GM12864 (cell line): ENCODE measurements at regions not wholly inside any gene's neighbourhood (a gene's known extent, or its start where the extent isn't known, plus 50 kb on each side); places are given as distances from the start of the nearest gene placed in this dataset.

Source experiments
- DNase-seq: peaks from one replicate; pipeline ENCODE4 v3.0.0-alpha.2; 2011; ENCODE audit warnings: low read depth
- H3K4me3 ChIP-seq: 2 replicates; pipeline ENCODE4 v1.5.1; 2011; ENCODE audit warnings: mild to moderate bottlenecking, low read depth, low read length, control low read depth
- TF ChIP-seq, protein P1 (sequence below): IDR thresholded peaks from 2 replicates; pipeline ENCODE4 v1.5.1; 2011; ENCODE audit warnings: low read depth, mild to moderate bottlenecking, moderate library complexity, low read length, control low read depth, inconsistent platforms; ENCODE audit errors: missing control alignments

DNA sequence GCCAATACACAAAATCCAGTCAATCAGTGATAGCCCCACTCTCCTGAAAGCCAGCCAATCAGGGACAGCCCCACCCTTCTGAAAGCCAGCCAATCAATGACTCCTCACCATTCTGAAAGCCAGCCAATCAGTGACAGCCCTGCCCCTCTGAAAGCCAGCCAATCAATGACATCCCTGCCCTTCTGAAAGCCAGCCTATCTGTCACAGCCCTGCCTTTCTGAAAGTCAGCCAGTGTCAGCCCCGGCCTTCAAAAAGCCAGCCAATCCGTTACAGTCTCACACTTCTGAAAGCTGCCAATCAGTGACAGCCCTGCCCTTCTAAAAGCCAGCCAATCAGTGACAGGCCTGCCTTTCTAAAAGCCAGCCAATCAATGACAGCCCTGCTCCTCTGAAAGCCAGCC, 95.9 kb upstream of the HDAC4 start:
- DNase-seq, result no peak
- TF ChIP-seq, protein P1, sequence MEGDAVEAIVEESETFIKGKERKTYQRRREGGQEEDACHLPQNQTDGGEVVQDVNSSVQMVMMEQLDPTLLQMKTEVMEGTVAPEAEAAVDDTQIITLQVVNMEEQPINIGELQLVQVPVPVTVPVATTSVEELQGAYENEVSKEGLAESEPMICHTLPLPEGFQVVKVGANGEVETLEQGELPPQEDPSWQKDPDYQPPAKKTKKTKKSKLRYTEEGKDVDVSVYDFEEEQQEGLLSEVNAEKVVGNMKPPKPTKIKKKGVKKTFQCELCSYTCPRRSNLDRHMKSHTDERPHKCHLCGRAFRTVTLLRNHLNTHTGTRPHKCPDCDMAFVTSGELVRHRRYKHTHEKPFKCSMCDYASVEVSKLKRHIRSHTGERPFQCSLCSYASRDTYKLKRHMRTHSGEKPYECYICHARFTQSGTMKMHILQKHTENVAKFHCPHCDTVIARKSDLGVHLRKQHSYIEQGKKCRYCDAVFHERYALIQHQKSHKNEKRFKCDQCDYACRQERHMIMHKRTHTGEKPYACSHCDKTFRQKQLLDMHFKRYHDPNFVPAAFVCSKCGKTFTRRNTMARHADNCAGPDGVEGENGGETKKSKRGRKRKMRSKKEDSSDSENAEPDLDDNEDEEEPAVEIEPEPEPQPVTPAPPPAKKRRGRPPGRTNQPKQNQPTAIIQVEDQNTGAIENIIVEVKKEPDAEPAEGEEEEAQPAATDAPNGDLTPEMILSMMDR, result no peak
- H3K4me3 ChIP-seq, result no peak overlapping the region

DNA sequence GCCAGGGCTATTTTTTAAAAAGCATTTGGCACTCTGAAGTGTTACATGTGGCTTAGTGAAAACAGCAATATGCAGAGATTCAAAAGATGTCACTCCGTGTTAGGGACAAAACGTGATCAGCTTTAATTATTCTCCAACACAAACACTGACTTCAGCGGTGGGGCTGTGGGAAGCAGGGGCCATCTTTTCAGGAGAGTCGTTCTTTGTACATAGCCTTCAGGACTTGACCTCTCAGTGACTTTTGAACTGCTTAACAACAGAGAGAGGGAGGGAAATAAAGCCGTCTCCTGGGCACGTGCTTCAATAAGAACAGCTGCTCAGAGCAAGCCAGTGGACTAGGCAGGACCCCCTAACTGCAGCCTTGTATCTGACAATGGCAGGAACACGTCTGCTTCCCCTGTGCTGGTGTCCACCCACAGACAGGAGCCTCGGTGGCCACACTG, 95.0 kb upstream of the HDAC4 start:
- TF ChIP-seq, protein P1, result no peak
- no peak overlapping the region for H3K4me3 ChIP-seq
- DNase-seq, result no peak

DNA sequence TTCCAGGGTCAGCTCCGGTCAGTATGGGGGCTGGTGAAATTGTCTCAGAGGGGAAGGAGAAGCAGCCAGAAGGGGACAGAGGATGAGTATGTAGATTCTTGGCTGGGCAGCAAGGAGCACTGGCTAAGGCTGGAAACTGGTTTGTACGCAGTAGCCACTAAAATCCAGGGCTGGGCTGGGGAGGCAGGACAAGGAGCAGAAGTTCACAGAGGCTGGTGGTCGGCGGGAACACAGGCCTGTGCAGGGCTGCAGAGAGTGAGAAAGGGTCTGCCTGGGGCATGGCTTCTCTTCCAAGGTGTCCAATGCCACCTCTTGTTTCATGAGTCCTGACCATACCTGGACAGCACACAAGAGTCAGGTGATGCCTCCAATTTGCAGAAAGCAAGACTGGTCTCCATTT, 94.4 kb upstream of the HDAC4 start:
- no peak for DNase-seq
- TF ChIP-seq, protein P1, result no peak
- H3K4me3 ChIP-seq, result no peak overlapping the region

DNA sequence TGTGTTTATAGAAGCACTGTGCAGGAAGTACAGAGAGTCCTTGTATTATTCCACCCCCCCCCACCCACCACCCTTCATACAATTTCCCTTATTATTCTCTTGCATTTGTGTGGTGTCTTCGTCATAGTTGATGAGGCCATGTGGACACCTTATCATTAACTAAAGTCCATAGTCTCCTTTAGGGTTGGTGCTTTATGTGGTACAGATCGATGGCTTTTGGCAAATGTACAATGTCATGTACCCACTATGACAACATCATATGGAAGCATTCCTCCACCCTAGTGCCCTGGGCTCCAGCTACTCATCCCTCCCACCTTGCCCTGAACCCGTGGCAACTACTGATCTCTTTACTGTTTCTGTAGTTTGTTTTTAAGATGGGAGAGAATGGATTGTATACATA, 93.8 kb upstream of the HDAC4 start:
- no peak overlapping the region for H3K4me3 ChIP-seq
- TF ChIP-seq, protein P1, result no peak
- no peak for DNase-seq

DNA sequence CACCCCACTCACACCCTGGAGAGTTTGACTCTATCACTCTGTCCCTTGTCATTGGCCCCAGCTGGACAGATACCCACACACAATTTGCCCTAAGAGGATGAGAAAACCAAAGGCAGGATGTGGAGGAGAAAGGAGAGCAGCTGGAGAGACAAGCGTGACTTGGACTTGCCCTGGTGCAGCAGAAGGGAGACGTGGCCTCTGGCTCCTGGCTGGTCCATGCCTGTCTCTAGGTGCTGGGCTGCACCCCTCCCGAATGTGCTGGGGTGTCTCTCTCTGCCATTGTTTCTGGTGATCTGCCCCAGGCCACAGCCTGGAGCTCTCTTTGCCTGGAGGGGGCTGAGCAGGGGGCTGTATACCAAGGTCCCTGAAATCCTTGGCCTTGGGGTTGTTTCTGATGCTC, 88.7 kb upstream of the HDAC4 start:
- no peak for DNase-seq
- TF ChIP-seq, protein P1, result no peak
- no peak overlapping the region for H3K4me3 ChIP-seq

DNA sequence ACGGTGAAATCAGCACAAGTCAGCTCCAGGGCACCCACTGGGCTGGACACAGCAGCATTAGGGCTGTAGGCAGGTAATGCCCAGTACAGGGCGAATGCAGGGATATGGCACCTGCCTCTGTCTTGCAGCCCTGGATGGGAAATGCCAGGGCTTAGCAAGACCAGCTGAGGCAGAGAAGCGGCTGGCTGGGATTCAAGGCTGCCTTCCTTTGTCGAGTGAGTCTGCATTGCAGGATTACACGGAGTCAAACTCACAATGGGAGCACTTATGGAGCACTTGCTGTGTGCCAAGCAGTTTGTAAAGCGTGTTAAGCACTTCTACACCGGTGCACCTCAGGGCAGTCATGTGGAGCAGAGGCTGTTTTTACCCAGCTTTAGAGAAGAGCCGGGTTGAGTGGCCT, 87.3 kb upstream of the HDAC4 start:
- H3K4me3 ChIP-seq, result no peak overlapping the region
- DNase-seq, result no peak
- TF ChIP-seq, protein P1, result no peak

DNA sequence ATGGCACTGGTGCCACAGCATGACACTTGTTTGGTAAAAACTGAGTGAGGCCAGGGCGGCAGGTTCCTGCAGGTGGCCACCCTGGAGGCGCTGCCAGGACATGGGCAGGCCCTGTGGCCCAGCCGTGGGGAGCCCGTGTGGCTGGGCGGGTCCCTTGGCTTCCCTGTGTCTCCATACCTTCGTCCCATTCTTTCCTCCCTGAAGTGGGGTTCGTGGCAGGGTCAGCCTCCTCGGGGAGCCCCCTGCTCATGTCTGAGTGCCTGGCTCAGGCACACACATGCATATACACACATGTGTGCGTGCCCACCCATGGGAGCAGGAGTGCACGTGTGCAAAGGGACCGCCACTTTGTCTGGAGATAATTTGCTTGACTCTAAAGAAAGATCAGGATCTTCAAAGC, 86.5 kb upstream of the HDAC4 start:
- DNase-seq, result no peak

More for the DNA sequence above, 86.5 kb upstream of the HDAC4 start:
- TF ChIP-seq, protein P1, result no peak
- H3K4me3 ChIP-seq, result no peak overlapping the region
